GM12873 (cell line): ENCODE measurements at regions not wholly inside any gene's neighbourhood (a gene's known extent, or its start where the extent isn't known, plus 50 kb on each side); places are given as distances from the start of the nearest gene placed in this dataset.

Source experiments
- TF ChIP-seq, protein P1 (sequence below): IDR thresholded peaks from 2 replicates; pipeline ENCODE4 v1.5.1; 2012; ENCODE audit warnings: low read depth, mild to moderate bottlenecking, moderate library complexity, low read length, control low read depth; ENCODE audit not compliant: insufficient read depth; ENCODE audit errors: missing control alignments

DNA sequence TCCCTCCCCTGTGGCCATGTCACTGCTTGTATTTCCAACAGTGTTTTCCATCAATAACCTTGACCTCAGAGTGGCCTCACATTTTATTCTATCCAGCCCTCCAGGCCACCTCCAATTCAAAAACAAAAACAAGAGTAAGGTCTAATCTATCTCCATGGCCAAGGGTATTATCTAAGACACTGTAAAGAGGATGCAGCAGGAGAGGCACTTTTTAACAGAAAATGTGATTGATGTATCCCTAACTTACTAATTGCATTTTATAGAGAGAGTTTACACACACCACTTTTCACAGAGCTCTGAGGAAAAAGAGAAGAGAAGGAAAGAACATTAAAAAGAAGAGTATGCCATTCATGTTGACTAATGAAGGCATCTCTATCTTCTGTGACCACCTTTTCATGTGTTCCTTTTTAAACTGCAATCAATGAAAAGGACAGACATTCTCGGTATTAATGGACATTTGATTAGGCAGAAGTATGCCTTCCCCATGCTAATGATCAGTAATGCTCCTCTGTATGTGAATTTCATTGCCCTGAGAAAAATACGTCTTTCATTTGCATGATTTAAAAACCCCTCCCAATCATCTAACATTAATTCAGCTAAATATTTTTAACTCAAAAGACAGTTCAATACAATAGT is 653.3 kb upstream of the POU3F3 start:
- TF ChIP-seq, protein P1, sequence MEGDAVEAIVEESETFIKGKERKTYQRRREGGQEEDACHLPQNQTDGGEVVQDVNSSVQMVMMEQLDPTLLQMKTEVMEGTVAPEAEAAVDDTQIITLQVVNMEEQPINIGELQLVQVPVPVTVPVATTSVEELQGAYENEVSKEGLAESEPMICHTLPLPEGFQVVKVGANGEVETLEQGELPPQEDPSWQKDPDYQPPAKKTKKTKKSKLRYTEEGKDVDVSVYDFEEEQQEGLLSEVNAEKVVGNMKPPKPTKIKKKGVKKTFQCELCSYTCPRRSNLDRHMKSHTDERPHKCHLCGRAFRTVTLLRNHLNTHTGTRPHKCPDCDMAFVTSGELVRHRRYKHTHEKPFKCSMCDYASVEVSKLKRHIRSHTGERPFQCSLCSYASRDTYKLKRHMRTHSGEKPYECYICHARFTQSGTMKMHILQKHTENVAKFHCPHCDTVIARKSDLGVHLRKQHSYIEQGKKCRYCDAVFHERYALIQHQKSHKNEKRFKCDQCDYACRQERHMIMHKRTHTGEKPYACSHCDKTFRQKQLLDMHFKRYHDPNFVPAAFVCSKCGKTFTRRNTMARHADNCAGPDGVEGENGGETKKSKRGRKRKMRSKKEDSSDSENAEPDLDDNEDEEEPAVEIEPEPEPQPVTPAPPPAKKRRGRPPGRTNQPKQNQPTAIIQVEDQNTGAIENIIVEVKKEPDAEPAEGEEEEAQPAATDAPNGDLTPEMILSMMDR: no peak

- TF ChIP-seq, protein P1: no peak
Observed at GRCh38 chr2:104213758-104214157, 640.2 kb upstream of the POU3F3 start.

DNA sequence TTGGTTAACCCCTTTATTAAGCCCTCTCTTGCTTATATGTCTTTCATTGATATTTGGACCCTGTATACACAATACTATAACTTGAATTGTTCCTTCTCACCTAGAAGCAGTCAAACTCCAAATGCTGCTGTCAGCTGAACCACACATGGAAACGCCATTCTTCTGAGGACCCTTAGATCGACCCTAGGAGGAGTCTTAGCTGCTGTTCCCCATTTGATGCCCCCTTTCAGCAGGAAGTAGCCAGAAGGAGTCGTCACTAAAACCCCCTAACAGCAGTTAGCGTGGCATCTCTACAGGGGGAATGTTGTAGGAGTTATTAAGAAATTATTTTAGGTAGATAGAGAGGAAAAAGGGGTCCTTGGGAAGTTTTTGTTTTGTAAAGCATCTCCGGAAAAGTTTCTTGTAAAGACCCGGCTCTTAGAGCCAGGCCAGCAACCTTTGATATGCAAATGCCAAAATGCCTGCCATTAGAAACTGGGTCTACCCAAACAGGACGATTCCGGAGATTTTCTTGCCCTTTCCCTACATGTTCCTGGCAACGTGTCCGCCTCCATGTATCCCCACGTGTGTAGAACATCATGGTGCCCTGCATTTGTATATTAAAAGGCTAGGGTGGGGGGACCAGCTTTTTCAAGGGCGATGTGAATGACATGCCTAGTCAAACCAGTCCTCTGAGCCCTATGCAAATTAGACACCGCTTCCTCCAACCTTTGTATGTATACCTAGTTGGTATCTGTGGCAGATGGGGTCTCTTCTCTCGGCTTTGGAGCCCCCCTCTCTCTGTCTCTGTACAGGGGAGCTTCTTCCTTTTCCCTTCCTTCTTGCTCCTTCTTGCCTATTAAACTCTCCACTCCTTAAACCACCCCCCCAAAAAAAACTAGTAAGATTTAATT is 638.4 kb upstream of the POU3F3 start:
- TF ChIP-seq, protein P1: no peak

DNA sequence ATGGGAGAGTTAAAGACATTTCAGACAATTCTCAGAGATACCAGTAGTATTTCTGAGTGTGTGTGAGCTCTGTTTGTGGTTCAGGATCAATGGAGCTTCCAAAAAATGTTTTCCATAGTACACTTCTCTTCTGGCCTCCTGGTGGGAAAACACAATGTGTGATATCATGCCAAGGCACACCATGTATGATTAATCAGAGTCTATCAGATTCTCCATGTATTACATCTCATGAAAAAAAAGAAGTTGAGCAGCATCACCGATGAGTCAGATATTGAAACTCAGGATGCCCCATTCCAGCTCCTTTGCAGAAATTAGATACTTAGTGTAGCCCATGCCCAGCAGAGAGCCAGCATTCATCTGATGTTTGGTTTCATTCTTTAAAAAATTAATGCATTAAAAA is 620.3 kb upstream of the POU3F3 start:
- TF ChIP-seq, protein P1: no peak

DNA sequence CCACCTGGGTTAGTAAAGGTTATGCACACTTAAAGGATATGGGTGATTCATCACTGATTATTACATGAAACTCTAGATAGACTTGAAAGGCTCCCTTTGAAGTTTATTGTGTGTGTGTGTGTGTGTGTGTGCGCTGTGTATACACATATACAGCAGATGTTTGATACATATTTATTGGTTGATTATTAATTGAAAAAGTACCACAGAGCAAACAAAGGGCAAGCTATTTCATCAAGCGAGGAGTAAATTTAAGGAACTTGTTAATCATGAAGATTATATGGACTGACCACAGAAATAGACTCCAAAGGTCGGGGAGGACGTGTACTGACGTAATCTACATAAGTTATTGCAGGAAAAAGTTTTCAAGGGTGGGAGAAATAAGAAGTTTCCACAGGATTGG is 617.4 kb upstream of the POU3F3 start:
- TF ChIP-seq, protein P1: no peak

DNA sequence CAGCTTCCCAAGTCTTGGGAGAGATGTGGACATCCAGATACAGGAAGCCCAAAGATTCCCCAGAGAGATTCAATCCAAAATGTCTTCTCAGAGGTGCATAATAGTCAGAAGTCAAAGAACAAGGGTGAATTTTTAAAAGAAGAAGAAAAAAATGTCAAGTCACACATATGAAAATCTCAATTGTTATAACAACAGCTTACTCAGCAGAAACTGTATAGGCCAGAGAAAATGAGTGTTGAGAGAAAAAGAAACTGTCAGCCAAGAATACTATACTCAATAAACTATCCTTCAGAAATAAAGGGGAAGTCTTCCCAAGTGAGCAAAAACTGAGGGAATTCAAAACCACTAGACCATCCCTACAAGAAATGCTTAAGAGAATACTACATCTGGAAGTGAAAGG is 612.9 kb upstream of the POU3F3 start:
- TF ChIP-seq, protein P1: no peak

DNA sequence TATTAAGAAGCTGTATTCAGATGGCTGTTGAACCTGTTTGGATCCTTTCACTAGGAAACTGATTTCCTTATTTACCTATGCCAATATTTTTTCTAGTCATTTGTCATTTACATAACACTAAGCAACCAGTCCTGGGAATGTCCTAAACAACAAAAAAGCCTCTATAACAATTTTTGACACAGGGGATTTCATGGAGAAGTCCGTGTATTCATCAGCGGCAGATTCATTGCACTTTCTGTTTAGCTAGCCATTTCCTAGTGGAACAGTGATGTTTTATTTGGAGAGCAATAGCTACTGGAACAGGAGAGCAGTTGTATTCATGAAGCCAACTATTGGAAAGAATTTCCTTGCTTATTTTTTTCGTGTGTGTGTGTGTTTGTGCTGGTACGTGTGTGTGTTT is 604.3 kb upstream of the POU3F3 start:
- TF ChIP-seq, protein P1: no peak
